Upper lobe of left lung (tissue), 6 donors: ENCODE measurements at regions not wholly inside any gene's neighbourhood (a gene's known extent, or its start where the extent isn't known, plus 50 kb on each side); places are given as distances from the start of the nearest gene placed in this dataset.

Experiments
- ATAC-seq, 2 donors: fragments of 200-7000 bp; cut with Tn5 transposase; one replicate each; pipeline ENCODE4 v1.9.1; 2022; ENCODE audit warnings: mild to moderate bottlenecking in 2 of 2, moderate library complexity in 2 of 2; ENCODE audit not compliant: low FRiP score in 2 of 2
- DNase-seq, 2 donors: peaks; one replicate each; pipeline ENCODE4 v3.0.0-alpha.2; 2019 to 2020
- H3K27ac ChIP-seq, 4 donors: fragments of 200-600 bp; sonication (generic); one replicate each; pipeline ENCODE4 v1.5.1; 2016 to 2019
- H3K27me3 ChIP-seq, 4 donors: fragments of 200-600 bp; sonication (generic); one replicate each; pipeline ENCODE4 v1.5.1; 2017 to 2019
- H3K36me3 ChIP-seq, 4 donors: fragments of 200-600 bp; sonication (generic); one replicate each; pipeline ENCODE4 v1.5.1; 2016 to 2019
- H3K4me1 ChIP-seq, 4 donors: fragments of 200-600 bp; sonication (generic); one replicate each; pipeline ENCODE4 v1.5.1; 2018 to 2019
- H3K4me3 ChIP-seq, 4 donors: fragments of 200-600 bp; sonication (generic); one replicate each; pipeline ENCODE4 v1.5.1; 2017 to 2019; ENCODE audit warnings: mild to moderate bottlenecking in 2 of 4, moderate library complexity in 1 of 4
- H3K9me3 ChIP-seq, 4 donors: fragments of 200-600 bp; sonication (generic); one replicate each; pipeline ENCODE4 v1.5.1; 2018 to 2019
- CTCF ChIP-seq, 6 experiments: fragments of 450-650 bp in 4 of 6; fragments of 200-600 bp in 2 of 6; sonication (generic) in 2 of 6; IDR thresholded peaks; one replicate each; pipeline ENCODE4 v1.5.1; 2016 to 2019; ENCODE audit warnings: antibody characterized with exemption in 6 of 6
- EP300 ChIP-seq, 4 donors: sonication (generic); formaldehyde crosslinking; IDR thresholded peaks; one replicate each; pipeline ENCODE4 v1.5.1; 2017; ENCODE audit warnings: antibody characterized with exemption in 4 of 4, control low read depth in 2 of 4
- POLR2A ChIP-seq, 4 donors: fragments of 450-650 bp; IDR thresholded peaks; one replicate each; pipeline ENCODE4 v1.5.1; 2016 to 2017; ENCODE audit warnings: antibody characterized with exemption in 4 of 4, mild to moderate bottlenecking in 2 of 4
- POLR2AphosphoS5 ChIP-seq, 2 donors: sonication (generic); formaldehyde crosslinking; IDR thresholded peaks; one replicate each; pipeline ENCODE4 v1.5.1; 2017; ENCODE audit warnings: antibody characterized with exemption in 2 of 2
- WGBS, 2 donors: methylation state at CpG; one replicate each; pipeline ENCODE4 v1.1.5; 2017 to 2018; 5-methylcytosine and 5-hydroxymethylcytosine counted together
- donor health status: DM: no; HTN: no; CAD: no; lungs with moderate emphysema.
- donor health status: DM: no; HTN: yes; CAD: no; lungs with severe emphysema.

- TF ChIP-seq CTCF (IDR thresholded peaks at IDR 0.05) (no peak), EP300 (IDR thresholded peaks at IDR 0.05) (no peak), POLR2A (IDR thresholded peaks at IDR 0.05) (no peak), POLR2AphosphoS5 (IDR thresholded peaks at IDR 0.05) (no peak)
- Histone ChIP-seq H3K27me3 (no peaks in the 10 kb centered on the region), H3K9me3 (no peaks in the 10 kb centered on the region), H3K27ac (no peak overlapping the region), H3K4me1 (no peaks in the 10 kb centered on the region), H3K36me3 (no peaks in the 10 kb centered on the region), H3K4me3 (no peak overlapping the region)
- WGBS, 2 donors: 77 to 78% methylated on average over 6 of the region's 6 CpGs
- ATAC-seq (no peak), DNase-seq (no peak)
Observed at GRCh38 chr13:75072891-75073290, 409.1 kb downstream of the TBC1D4 start.

GRCh38 chr13:75072368-75072767 lies 409.6 kb downstream of the TBC1D4 start:
- Histone ChIP-seq H3K27ac (no peak overlapping the region), H3K27me3 (no peaks in the 10 kb centered on the region), H3K36me3 (no peaks in the 10 kb centered on the region), H3K9me3 (no peaks in the 10 kb centered on the region), H3K4me3 (no peak overlapping the region), H3K4me1 (no peaks in the 10 kb centered on the region)
- no peak for TF ChIP-seq POLR2A (IDR thresholded peaks at IDR 0.05)
- no peak for TF ChIP-seq CTCF (IDR thresholded peaks at IDR 0.05)
- no peak for TF ChIP-seq EP300 (IDR thresholded peaks at IDR 0.05)
- TF ChIP-seq POLR2AphosphoS5 (IDR thresholded peaks at IDR 0.05): no peak
- no peak for ATAC-seq
- no peak for DNase-seq

GRCh38 chr13:75071796-75072195 lies 410.2 kb downstream of the TBC1D4 start:
- Histone ChIP-seq H3K27me3 (no peaks in the 10 kb centered on the region), H3K27ac (no peak overlapping the region), H3K9me3 (no peaks in the 10 kb centered on the region), H3K4me1 (no peaks in the 10 kb centered on the region), H3K36me3 (no peaks in the 10 kb centered on the region), H3K4me3 (no peak overlapping the region)
- TF ChIP-seq POLR2AphosphoS5 (IDR thresholded peaks at IDR 0.05) (no peak), EP300 (IDR thresholded peaks at IDR 0.05) (no peak), POLR2A (IDR thresholded peaks at IDR 0.05) (no peak), CTCF (IDR thresholded peaks at IDR 0.05) (no peak)
- WGBS, 2 donors: 83 to 87% methylated on average over 6 of the region's 6 CpGs
- ATAC-seq: no peak
- DNase-seq: no peak

- Histone ChIP-seq H3K4me3 (no peak overlapping the region), H3K27ac (no peak overlapping the region), H3K9me3 (no peaks in the 10 kb centered on the region), H3K27me3 (no peaks in the 10 kb centered on the region), H3K36me3 (no peaks in the 10 kb centered on the region), H3K4me1 (no peaks in the 10 kb centered on the region)
- DNase-seq: no peak
- no peak for ATAC-seq
- 29 to 30% methylated on average over 2 of the region's 2 CpGs for WGBS, 2 donors
- TF ChIP-seq CTCF (IDR thresholded peaks at IDR 0.05) (no peak), POLR2A (IDR thresholded peaks at IDR 0.05) (no peak), POLR2AphosphoS5 (IDR thresholded peaks at IDR 0.05) (no peak), EP300 (IDR thresholded peaks at IDR 0.05) (no peak)
Observed at GRCh38 chr13:75071395-75071794, 410.6 kb downstream of the TBC1D4 start.

- H3K27ac ChIP-seq: no peak overlapping the region
- H3K27me3 ChIP-seq: no peaks in the 10 kb centered on the region
- no peak for TF ChIP-seq POLR2A (IDR thresholded peaks at IDR 0.05)
- TF ChIP-seq EP300 (IDR thresholded peaks at IDR 0.05): no peak
- TF ChIP-seq POLR2AphosphoS5 (IDR thresholded peaks at IDR 0.05): no peak
- no peak for TF ChIP-seq CTCF (IDR thresholded peaks at IDR 0.05)
- H3K4me1 ChIP-seq: no peaks in the 10 kb centered on the region
- H3K9me3 ChIP-seq: no peaks in the 10 kb centered on the region
- H3K4me3 ChIP-seq: no peak overlapping the region
- DNase-seq: no peak
- H3K36me3 ChIP-seq: no peaks in the 10 kb centered on the region
- no peak for ATAC-seq
Observed at GRCh38 chr13:75061909-75062308, 420.1 kb downstream of the TBC1D4 start.
